GM19328 (cell line): ENCODE measurements at regions not wholly inside any gene's neighbourhood (a gene's known extent, or its start where the extent isn't known, plus 50 kb on each side); places are given as distances from the start of the nearest gene placed in this dataset.

ENCODE experiments used
- ATAC-seq: cut with Tn5 transposase; IDR thresholded peaks from one replicate; pipeline ENCODE4 v1.9.1; 2021; ENCODE audit warnings: mild to moderate bottlenecking, moderate library complexity; ENCODE audit not compliant: unreplicated experiment

DNA sequence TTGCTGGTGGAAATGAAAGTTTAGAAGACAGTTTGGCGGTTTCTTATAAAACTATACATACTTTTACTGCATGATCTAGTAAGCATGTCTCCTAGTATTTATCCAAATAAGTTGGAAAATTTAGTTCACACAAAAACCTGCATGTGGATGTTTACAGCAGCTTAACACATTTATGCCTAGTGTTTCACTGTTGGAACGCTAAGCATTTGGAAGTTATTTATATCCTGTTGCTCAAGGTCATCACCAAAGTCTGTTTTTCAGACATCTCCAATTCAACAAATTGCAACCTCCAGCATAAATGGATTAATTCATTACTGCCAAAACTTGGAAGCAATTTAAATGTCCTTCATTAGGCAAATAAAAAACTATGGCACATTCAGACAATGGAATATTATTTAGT lies 461.8 kb downstream of the SUCLA2 start:
- ATAC-seq: no peak

GRCh38 chr13:47523771-47524170 lies 477.3 kb downstream of the SUCLA2 start:
- no peak for ATAC-seq

GRCh38 chr13:47521890-47522487 lies 479.1 kb downstream of the SUCLA2 start:
- ATAC-seq: no peak

DNA sequence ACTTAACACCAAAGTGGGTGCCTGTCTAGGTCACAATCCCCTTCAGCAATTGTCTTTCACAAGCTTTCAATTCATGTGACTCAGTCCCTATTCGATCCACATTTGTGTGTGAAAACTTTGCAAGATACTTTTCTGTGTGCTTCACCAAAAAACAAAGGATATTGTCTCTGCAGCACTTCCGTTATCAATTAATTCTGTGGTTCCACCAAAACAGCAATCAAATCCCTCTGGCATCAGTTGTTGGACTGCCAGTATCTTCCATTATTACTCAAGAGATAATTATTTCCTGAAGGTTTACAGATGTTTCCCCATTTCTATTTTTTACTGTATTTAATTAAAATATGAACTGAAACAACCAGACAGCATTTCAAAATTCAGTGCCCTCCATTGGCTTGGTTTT lies 481.4 kb downstream of the SUCLA2 start:
- no peak for ATAC-seq

DNA sequence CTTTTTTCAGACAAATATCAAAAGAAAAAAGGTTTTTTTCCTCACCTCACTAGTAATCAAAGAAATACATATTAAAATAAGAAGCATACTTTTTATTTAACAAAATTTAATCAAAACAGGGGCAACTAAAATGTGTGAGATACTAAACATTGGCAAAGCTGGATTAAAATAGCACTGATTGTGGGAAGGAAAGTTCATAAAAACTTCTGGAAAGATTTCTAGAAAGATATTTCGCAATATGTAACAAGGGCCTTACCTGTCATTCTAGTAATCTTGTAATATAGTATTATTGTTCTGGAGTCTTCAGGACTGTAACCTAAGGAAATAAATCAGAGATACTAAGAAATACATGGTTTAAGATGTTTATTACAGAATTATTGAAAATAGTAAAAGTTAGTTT lies 482.5 kb downstream of the SUCLA2 start:
- ATAC-seq: no peak

DNA sequence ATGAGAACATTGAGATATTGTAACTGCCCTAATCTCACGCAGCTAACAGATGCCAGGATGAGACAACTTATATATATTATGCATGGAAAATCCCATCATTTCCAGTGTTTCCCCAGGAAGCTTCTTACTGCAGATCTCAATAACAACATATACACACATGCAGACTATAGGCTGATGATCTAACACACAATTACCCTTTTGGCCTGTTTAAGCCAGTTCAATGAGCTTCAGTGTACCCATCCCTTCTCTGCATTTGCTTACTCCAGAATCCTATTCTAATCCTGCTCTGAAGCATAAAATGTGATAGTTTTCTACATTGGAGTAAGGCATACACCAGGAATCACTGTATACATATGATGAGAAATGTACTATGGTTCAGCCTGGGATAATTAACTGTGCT lies 489.4 kb downstream of the SUCLA2 start:
- no peak for ATAC-seq

DNA sequence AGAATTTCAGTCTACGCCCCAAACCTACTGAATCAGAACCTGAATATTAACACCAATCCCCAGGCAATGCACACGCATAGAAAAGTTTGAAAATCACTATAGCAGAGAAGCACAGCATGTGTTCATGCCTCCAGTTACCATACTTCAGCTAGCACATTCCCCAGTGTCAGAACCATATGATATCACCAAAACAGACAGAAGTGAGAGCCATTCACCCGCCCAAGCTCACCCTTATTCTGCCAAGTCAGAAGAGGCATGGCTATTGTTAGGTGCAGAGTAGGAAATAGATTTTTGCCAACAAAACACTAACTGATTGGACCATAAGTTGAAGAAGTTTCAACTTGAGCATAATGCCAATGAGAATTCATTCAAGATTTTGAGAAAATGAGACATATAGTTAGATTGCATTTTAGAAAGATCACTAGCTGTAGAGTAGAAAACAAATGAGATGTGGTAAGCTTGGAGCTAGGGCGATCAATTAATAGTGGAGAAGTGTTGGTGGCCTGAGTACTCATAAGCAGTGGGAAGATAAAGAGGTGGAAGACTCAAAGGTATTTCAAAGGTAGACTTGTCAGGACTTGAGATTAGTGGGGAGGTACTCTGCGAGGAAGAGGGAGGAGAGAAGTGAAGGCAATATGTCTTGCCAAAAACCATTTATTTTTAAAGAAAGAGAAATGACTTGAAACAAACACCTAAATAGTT lies 492.4 kb downstream of the SUCLA2 start:
- no peak for ATAC-seq

DNA sequence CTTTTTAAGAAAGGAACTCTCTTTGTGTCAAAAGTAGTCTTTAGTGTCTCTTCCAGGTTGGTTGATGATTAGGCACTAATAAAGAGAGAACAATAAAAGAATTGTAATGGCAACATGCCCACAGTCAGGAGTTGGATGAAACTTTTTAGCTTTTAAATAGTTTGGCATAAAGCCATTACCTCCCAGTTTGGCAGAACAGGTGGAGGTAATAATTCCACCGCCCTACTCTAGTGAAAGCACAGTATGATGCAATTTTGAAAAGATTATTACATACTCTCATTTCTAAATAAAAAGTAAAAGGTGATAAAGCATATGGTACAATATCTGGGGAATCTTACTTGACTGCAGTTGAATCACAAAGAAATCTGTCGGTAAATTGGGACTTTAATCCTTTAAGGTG lies 497.6 kb downstream of the SUCLA2 start:
- ATAC-seq: no peak

DNA sequence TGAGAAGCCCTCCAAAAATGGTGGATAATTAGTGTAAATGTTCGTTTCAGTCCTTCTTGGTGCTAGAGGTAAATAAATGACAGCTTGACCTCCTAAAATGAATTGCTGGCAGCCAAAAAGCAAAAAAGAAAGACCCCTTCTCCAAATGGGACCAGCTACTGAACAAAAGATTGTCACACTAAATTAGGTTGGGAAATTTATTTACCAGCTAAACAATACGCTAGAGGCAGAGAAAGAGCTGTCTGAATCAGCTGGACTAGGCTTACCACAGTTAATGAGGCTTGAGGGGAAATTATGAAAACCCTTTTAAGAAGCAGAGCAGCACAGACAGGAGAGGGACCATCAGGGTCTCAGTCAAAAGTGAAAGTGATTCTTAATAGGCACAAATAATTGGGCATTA lies 498.9 kb downstream of the SUCLA2 start:
- ATAC-seq: no peak

GRCh38 chr13:47499358-47500150 lies 501.5 kb downstream of the SUCLA2 start:
- no peak for ATAC-seq

DNA sequence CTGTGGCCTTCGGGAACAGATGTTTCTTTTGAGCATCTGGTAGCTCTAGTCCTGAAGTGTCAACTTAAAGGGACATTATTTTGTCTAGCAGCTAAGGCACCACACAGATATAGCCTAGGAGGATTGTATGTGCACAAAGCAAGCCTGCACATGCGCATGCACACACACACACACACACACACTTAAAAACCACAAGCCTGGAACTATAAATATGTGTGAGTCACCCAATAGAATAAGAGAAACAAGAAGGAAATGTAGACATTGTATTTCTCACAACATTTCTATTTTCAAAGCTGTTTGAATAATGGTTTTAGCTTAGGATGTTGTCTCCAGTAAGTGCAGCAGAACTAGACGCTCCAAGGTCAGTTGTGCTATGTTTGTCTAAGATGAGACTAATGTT lies 516.5 kb downstream of the SUCLA2 start:
- no peak for ATAC-seq

GRCh38 chr13:47481536-47481935 lies 519.5 kb downstream of the SUCLA2 start:
- ATAC-seq: no peak

GRCh38 chr13:47480951-47481350 lies 520.1 kb downstream of the SUCLA2 start:
- no peak for ATAC-seq

GRCh38 chr13:47480121-47480520 lies 521.0 kb downstream of the SUCLA2 start:
- ATAC-seq: no peak

DNA sequence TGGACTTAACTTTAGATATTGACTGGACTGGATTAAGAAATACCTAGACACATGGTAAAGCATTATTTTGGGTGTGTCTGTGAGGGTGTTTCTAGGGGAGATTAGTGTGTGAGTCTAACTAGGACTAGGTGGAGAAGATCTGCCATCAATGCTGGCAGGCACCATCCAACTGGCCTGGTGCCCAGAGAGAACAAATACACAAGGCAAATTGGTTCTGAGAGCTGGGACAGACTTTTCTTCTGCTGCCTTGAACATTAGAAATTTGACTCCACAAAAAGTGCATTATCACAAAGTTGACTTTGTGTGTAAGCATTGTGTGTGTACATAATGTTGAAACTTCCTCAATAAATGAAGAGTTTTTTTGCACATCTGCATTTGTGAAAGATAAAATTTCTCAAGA lies 522.1 kb downstream of the SUCLA2 start:
- no peak for ATAC-seq

- no peak for ATAC-seq
Measured at GRCh38 chr13:47475441-47475948, 525.6 kb downstream of the SUCLA2 start.

DNA sequence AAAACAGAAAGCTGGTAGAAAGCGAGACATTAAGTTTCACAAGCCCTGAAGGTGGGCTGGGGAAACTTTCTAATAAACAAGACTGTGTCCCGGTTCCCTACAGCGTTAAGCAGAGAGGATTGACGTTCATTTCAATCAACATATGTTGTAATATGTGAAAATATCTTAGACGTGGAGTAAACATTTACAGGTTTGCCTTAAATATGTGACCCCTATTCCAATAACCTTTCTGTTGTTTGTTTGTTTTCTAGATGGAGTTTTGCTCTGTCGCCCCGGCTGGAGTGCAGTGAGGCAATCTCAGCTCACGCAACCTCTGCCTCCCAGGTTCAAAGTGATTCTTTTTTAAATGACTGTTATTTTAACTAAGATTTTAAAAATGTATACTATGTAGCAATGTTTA lies 526.2 kb downstream of the SUCLA2 start:
- ATAC-seq: no peak

GRCh38 chr13:47474326-47474725 lies 526.7 kb downstream of the SUCLA2 start:
- ATAC-seq: no peak

GRCh38 chr13:47472516-47472915 lies 528.6 kb downstream of the SUCLA2 start:
- no peak for ATAC-seq

DNA sequence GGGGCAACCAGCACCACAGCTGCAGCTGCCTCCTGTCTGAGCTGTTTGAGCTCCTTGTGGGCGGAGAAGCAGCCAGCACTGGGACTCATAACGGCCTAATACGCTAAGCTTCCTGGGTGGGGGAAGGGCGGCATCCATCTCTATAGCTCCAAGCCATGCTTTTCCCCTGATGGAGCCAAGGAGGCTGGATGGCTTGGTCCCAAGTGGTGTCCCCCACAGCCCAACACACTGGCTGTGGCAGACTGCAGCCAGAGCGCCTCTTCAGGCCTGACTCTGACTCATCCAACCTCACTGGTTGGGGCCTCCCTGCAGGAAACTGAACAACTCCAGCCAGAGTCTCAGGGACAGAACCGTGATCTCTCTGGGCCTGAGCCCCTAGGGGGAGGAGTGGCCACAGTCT lies 537.3 kb downstream of the SUCLA2 start:
- ATAC-seq: no peak

DNA sequence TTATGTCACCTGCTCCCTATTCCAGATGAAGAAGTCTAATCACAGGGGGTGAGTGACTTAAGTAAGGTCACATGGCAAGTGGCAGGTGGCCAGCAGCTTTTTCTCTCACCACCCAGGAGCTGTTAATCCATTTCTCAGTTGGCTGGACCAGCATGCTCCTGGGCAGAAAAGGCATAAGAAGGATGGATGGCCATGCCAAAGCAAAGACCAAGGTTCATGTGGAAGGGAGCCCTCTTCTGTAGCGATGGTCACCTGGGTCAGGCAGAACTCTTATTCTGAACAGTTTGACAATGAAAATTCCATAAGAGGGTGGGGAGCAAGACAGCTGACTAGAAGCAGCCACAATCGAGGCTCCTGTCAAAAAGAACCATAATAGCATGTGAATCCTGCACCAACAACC lies 538.1 kb downstream of the SUCLA2 start:
- no peak for ATAC-seq

- no peak for ATAC-seq
Measured at GRCh38 chr13:47461816-47462215, 539.3 kb downstream of the SUCLA2 start.
